ENCODE measurements at regions not wholly inside any gene's neighbourhood (a gene's known extent, or its start where the extent isn't known, plus 50 kb on each side); places are given as distances from the start of the nearest gene placed in this dataset.

GRCh38 chr2:168314236-168314635 lies 66.8 kb upstream of the STK39 start:
- TF ChIP-seq POLR2AphosphoS5 (IDR thresholded peaks at IDR 0.05) (no peak), POLR2A (IDR thresholded peaks at IDR 0.05; ENCODE audit: low read depth) (no peak), CTCF (IDR thresholded peaks at IDR 0.05) (no peak), EP300 (IDR thresholded peaks at IDR 0.05) (no peak)
